Thymus (tissue), 11 donors: ENCODE measurements at regions not wholly inside any gene's neighbourhood (a gene's known extent, or its start where the extent isn't known, plus 50 kb on each side); places are given as distances from the start of the nearest gene placed in this dataset.

ENCODE experiments used
- DNase-seq, 9 donors: peaks; one replicate each; pipeline ENCODE4 v3.0.0-alpha.2; 2013; ENCODE audit warnings: low spot score in 9 of 9, low read depth in 6 of 9, missing footprints in 1 of 9
- H3K27ac ChIP-seq, 2 donors: one replicate each; pipeline ENCODE4 v1.5.1; 2013; ENCODE audit warnings: control low read depth in 1 of 2, low read depth in 1 of 2, low read length in 1 of 2, mild to moderate bottlenecking in 1 of 2, moderate library complexity in 1 of 2
- H3K27me3 ChIP-seq, 2 donors: one replicate each; pipeline ENCODE4 v1.5.1; 2013; ENCODE audit warnings: low read length in 1 of 2; ENCODE audit not compliant: control insufficient read depth in 2 of 2, insufficient read depth in 1 of 2
- H3K36me3 ChIP-seq, 2 donors: one replicate each; pipeline ENCODE4 v1.5.1; 2013; ENCODE audit warnings: low read length in 1 of 2, mild to moderate bottlenecking in 1 of 2, moderate library complexity in 1 of 2; ENCODE audit not compliant: control insufficient read depth in 2 of 2, insufficient read depth in 2 of 2
- H3K4me1 ChIP-seq, 2 donors: one replicate each; pipeline ENCODE4 v1.5.1; 2013; ENCODE audit warnings: low read length in 2 of 2; ENCODE audit not compliant: control insufficient read depth in 2 of 2, insufficient read depth in 2 of 2
- H3K4me3 ChIP-seq, 2 donors: one replicate each; pipeline ENCODE4 v1.5.1; 2013; ENCODE audit warnings: low read length in 2 of 2, control low read depth in 1 of 2, mild to moderate bottlenecking in 1 of 2
- H3K9me3 ChIP-seq, 2 donors: one replicate each; pipeline ENCODE4 v1.5.1; 2013; ENCODE audit warnings: low read length in 1 of 2, mild to moderate bottlenecking in 1 of 2; ENCODE audit not compliant: control insufficient read depth in 2 of 2, insufficient read depth in 1 of 2
- WGBS: extraction: QIAGEN DNeasy Blood & Tissue Kit; methylation state at CpG from one replicate; pipeline ENCODE4 v1.1.7; 2013; 5-methylcytosine and 5-hydroxymethylcytosine counted together
- donor health status: healthy.

DNA sequence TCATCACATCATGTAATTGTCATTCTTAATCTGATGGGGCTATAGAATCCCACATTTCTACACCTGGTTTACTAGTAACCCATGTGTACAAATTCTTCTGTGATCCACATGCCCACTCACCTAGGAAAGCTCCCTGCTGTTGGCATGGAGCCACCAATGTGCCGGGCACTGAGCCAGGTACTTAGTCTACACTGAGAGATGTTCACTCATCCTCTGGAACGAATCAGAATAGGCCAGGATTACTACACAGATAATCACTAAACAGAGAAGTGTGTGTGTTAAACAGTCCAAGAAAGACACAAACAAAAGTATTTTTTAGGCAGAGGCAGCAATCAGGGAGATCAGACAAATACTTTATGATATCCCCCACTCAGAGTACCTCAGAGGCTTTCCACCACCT, 193.2 kb upstream of the VGLL2 start:
- no peak for DNase-seq
- Histone ChIP-seq H3K36me3 (no peaks in the 10 kb centered on the region), H3K4me3 (no peak overlapping the region), H3K27me3 (no peaks in the 10 kb centered on the region), H3K27ac (no peak overlapping the region), H3K4me1 (no peaks in the 10 kb centered on the region), H3K9me3 (no peaks in the 10 kb centered on the region)
- 84% methylated on average over 2 of the region's 2 CpGs for WGBS

DNA sequence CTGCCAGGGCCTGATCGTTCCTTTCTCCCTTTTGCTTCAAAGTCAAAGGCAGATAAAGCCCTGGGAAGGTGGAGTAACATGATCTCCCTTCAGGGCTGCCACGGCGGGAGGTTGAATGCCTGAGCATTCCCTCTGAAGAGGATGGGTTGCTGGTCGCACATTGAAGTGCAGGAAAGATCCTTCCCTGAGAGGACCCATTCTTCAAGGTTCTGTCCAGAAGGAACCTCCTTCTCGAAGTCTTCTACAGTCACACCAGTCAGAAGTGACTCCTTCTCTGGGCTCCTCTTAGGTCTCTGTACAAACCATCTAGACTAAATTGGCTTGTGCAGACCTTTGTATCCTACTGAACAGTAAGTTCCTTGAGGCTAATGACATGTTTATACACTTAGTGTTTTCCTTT, 192.6 kb upstream of the VGLL2 start:
- WGBS: 43% methylated on average over 5 of the region's 5 CpGs
- Histone ChIP-seq H3K4me3 (no peak overlapping the region), H3K27me3 (no peaks in the 10 kb centered on the region)

DNA sequence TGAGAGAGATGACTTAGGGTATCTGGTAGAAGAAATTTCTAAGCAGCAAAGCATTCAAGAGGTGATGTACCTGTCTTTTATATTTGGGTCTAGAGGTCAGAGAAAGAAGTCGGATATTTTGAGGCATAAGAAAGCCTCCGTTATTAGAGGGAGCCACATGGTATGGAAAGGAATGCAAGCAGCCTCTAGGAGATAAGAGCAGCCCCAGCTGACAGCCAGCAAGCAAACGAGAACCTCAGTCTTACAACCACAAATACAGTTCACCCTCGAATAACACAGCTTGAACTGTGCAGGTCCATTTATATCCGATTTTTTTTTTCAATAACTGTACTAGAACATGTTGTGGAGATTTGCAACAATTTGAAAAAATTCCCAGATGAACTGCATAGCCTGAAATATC, 190.7 kb upstream of the VGLL2 start:
- 51% methylated on average over 5 of the region's 5 CpGs for WGBS
- H3K27ac ChIP-seq: no peak overlapping the region
- no peaks in the 10 kb centered on the region for H3K27me3 ChIP-seq
- no peaks in the 10 kb centered on the region for H3K9me3 ChIP-seq
- H3K36me3 ChIP-seq: no peaks in the 10 kb centered on the region
- DNase-seq: no peak
- H3K4me3 ChIP-seq: no peak overlapping the region
- H3K4me1 ChIP-seq: no peaks in the 10 kb centered on the region

More for the DNA sequence above, 192.6 kb upstream of the VGLL2 start:
- Histone ChIP-seq H3K27ac (no peak overlapping the region), H3K4me1 (no peaks in the 10 kb centered on the region), H3K36me3 (no peaks in the 10 kb centered on the region), H3K9me3 (no peaks in the 10 kb centered on the region)
- DNase-seq: no peak

DNA sequence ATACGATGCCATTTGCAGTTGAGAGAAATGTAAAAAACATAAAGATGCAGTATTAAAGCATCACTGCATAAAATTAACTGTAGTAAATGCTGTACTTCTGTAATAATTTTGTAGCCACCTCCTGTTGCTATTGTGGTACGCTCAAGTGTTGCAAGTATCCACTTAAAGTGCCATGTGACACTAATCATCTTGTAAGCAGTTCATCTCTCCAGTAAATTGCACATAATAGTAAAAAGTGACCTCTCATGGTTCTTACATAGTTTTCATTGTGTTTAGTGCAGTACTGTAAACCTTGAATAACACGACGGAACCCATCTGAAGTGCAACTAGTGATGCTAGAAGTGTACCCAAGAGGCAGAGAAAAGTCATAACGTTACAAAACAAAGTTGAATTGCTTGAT, 190.1 kb upstream of the VGLL2 start:
- Histone ChIP-seq H3K4me3 (no peak overlapping the region), H3K4me1 (no peaks in the 10 kb centered on the region), H3K27me3 (no peaks in the 10 kb centered on the region), H3K36me3 (no peaks in the 10 kb centered on the region), H3K9me3 (no peaks in the 10 kb centered on the region), H3K27ac (no peak overlapping the region)
- no peak for DNase-seq
- 78% methylated on average over 5 of the region's 5 CpGs for WGBS

DNA sequence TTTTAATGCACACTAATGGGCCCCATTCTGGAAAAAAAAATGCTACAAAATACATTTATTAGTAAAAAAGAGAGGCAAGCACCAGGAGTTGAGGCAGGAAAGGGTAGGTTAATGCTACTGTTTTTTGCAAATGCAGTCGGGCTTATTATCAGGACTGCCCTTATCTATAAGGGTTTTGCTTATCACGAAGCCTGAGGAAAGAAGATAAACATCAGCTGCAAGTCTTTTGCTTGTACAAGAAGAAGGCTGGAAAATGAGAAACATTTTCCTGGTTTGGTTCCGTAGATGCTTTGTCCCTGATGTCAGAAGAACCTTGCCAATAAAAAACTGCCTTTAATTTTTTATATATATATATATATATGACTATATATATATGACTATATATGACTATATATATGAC, 189.3 kb upstream of the VGLL2 start:
- Histone ChIP-seq H3K36me3 (no peaks in the 10 kb centered on the region), H3K27ac (no peak overlapping the region), H3K4me1 (no peaks in the 10 kb centered on the region), H3K4me3 (no peak overlapping the region), H3K9me3 (no peaks in the 10 kb centered on the region), H3K27me3 (no peaks in the 10 kb centered on the region)
- WGBS: 15% methylated on average over 3 of the region's 3 CpGs
- DNase-seq: no peak

DNA sequence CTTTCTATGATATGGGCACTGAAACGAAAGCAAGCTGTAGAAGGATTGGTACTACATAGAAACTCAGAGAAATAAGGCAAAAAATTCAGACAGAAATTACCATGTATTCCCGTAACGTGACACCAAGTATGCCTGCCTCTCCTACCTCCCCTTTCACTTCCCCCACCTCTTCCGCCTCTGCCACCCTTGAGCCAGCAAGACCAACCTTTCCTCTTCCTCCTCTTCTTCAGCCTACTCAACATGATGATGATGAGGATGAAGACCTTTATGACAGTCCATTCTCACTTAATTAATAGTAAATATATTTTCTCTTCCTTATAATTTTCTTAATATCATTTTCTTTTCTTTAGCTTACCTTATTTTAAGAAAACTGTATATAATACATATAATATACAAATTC, 188.1 kb upstream of the VGLL2 start:
- Histone ChIP-seq H3K9me3 (no peaks in the 10 kb centered on the region), H3K27ac (no peak overlapping the region), H3K27me3 (no peaks in the 10 kb centered on the region), H3K36me3 (no peaks in the 10 kb centered on the region), H3K4me3 (no peak overlapping the region), H3K4me1 (no peaks in the 10 kb centered on the region)
- DNase-seq: no peak
- whole genome bisulfite sequencing: 88% methylated on average over 4 of the region's 4 CpGs

DNA sequence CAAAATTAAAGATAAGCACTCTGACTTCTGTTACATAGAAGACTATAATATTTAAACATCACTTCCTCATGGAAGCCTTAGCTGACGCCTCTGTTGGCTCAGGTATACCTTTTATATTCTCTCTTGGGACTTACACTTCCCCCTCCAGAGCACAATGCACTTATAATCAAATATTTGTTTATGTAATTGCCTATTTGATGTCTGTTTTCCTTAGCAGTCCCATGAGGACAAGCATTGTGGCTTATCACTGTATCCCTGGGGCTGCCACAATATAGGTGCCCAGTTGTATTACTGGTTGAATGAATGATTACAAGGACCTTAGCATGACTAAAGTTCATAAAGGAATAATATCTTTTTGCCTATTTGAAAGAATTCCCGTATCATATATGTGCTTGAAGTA, 186.7 kb upstream of the VGLL2 start:
- H3K27ac ChIP-seq: no peak overlapping the region
- no peaks in the 10 kb centered on the region for H3K36me3 ChIP-seq
- no peak overlapping the region for H3K4me3 ChIP-seq
- no peaks in the 10 kb centered on the region for H3K4me1 ChIP-seq
- WGBS: 70% methylated on average over 2 of the region's 2 CpGs
- H3K27me3 ChIP-seq: no peaks in the 10 kb centered on the region
- H3K9me3 ChIP-seq: no peaks in the 10 kb centered on the region
- DNase-seq: no peak

DNA sequence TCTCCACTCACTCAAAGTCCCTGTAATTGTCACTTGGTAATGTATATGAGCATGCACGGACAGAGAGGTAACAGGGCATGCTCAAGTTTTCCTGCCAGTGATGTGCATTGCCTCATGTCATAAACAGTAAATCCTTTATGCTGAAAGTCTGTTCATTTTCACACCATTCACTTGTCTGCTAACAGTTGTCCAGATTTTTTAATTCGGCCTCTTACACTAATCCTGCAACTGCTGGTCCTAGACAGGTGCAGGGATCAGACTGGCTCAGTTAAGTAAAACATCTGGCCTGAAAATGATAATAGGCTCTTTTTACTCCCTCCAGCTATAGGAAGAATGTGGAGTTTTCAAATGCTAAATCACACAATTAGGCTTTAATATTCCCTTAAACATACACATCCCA, 185.4 kb upstream of the VGLL2 start:
- Histone ChIP-seq H3K9me3 (no peaks in the 10 kb centered on the region), H3K27ac (no peak overlapping the region), H3K4me3 (no peak overlapping the region), H3K27me3 (no peaks in the 10 kb centered on the region), H3K36me3 (no peaks in the 10 kb centered on the region), H3K4me1 (no peaks in the 10 kb centered on the region)
- 91% methylated on average over 2 of the region's 2 CpGs for WGBS
- no peak for DNase-seq

DNA sequence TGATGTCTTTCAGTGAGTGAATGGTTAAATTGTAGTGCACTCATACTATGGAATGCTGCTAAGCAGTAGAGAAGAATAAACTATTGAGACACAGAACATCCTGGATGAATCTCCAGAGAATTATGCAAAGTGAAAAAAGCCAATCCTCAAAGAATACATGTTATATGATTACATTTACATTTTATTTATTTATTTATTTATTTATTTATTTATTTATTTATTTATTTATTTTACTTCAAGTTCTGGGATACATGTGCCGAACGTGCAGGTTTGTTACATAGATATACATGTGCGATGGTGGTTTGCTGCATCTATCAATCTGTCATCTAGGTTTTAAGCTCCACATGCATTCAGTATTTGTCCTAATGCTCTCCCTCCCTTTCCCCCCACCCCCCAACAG, 175.8 kb upstream of the VGLL2 start:
- Histone ChIP-seq H3K27me3 (no peaks in the 10 kb centered on the region), H3K9me3 (peaks cover 0 to 6% of the 10 kb centered on the region in 2 donors), H3K36me3 (no peaks in the 10 kb centered on the region), H3K4me1 (no peaks in the 10 kb centered on the region), H3K4me3 (no peak overlapping the region), H3K27ac (no peak overlapping the region)
- WGBS: 97% methylated on average over 3 of the region's 3 CpGs
- no peak for DNase-seq

DNA sequence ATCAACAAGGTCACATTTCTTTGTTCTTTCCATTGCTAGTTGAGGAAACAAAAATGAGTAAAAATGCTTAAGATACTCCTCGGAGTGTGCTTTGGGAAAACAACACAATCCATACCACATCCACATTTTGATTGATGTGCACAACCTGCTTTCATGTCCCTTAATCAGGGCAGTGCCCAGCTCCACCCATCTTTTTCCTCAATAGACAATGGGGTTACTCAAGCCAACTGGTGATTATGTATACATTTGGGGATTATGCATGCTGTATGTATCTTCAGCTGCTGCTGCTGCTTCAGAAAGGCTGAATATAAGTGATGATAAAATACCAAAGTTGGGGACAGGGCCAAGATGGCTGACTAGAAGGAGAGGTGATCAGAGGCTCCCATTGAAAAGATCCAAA, 155.2 kb upstream of the VGLL2 start:
- 89% methylated on average over 1 of the region's 1 CpG for WGBS
- Histone ChIP-seq H3K36me3 (no peaks in the 10 kb centered on the region), H3K4me1 (no peaks in the 10 kb centered on the region), H3K27me3 (no peaks in the 10 kb centered on the region), H3K9me3 (peaks cover 0 to 11% of the 10 kb centered on the region in 2 donors), H3K27ac (no peak overlapping the region), H3K4me3 (no peak overlapping the region)
- no peak for DNase-seq
